PFSK-1 (cell line): ENCODE measurements at regions not wholly inside any gene's neighbourhood (a gene's known extent, or its start where the extent isn't known, plus 50 kb on each side); places are given as distances from the start of the nearest gene placed in this dataset.

ENCODE experiments used
- FOXP2 ChIP-seq: optimal IDR thresholded peaks from 2 replicates; pipeline ENCODE3; 2011; ENCODE audit warnings: borderline replicate concordance, control low read depth, inconsistent platforms; ENCODE audit not compliant: insufficient read depth; ENCODE audit errors: extremely low read length, extremely low read depth
- POLR2AphosphoS5 ChIP-seq: IDR thresholded peaks from 2 replicates; pipeline ENCODE4 v1.6.1; 2012; ENCODE audit warnings: low read depth, mild to moderate bottlenecking, control low read depth, low read length, moderate library complexity
- SIN3A ChIP-seq: IDR thresholded peaks from 2 replicates; pipeline ENCODE4 v1.6.1; 2012; ENCODE audit warnings: mild to moderate bottlenecking, low read length, moderate library complexity, borderline replicate concordance; ENCODE audit not compliant: insufficient read depth
- TAF1 ChIP-seq: IDR thresholded peaks from 2 replicates; pipeline ENCODE4 v1.6.1; 2012; ENCODE audit warnings: low read length, control low read depth, borderline replicate concordance; ENCODE audit not compliant: insufficient read depth
- TF ChIP-seq, protein P1 (sequence below), 2 experiments: IDR thresholded peaks; 2 replicates each; pipeline versions ENCODE4 v1.6.1 to v1.8.0; 2011 to 2012; ENCODE audit warnings: low read depth in 2 of 2, low read length in 2 of 2, control low read depth in 1 of 2, inconsistent platforms in 1 of 2, mild to moderate bottlenecking in 1 of 2, moderate library complexity in 1 of 2; ENCODE audit not compliant: insufficient read depth in 1 of 2

DNA sequence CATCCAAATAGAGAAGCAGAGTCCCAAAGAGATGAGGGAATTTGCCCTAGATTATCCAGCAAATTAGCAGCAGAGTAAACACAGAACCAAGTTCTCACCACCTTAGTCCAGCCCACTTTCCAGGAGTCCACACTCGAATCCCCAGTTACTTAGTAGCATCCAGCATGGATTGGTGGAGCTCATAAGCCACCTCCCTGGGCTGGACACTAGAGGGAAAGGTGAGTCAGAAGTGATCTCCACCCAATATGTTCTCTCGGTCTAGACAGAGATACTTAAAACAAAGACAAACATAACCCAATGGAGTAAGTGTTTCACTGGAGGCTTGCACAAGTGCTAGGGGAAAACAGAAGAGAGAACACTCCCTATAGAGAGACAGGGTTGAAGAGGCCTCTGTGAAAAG is 105.1 kb upstream of the CPEB2 start:
- TF ChIP-seq, protein P1, sequence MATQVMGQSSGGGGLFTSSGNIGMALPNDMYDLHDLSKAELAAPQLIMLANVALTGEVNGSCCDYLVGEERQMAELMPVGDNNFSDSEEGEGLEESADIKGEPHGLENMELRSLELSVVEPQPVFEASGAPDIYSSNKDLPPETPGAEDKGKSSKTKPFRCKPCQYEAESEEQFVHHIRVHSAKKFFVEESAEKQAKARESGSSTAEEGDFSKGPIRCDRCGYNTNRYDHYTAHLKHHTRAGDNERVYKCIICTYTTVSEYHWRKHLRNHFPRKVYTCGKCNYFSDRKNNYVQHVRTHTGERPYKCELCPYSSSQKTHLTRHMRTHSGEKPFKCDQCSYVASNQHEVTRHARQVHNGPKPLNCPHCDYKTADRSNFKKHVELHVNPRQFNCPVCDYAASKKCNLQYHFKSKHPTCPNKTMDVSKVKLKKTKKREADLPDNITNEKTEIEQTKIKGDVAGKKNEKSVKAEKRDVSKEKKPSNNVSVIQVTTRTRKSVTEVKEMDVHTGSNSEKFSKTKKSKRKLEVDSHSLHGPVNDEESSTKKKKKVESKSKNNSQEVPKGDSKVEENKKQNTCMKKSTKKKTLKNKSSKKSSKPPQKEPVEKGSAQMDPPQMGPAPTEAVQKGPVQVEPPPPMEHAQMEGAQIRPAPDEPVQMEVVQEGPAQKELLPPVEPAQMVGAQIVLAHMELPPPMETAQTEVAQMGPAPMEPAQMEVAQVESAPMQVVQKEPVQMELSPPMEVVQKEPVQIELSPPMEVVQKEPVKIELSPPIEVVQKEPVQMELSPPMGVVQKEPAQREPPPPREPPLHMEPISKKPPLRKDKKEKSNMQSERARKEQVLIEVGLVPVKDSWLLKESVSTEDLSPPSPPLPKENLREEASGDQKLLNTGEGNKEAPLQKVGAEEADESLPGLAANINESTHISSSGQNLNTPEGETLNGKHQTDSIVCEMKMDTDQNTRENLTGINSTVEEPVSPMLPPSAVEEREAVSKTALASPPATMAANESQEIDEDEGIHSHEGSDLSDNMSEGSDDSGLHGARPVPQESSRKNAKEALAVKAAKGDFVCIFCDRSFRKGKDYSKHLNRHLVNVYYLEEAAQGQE (IDR thresholded peaks at IDR 0.05; ENCODE audit: insufficient read depth in 1 of 2, low read depth in 2 of 2, low read length in 2 of 2), result no peak
- no peak for TF ChIP-seq FOXP2
- no peak for TF ChIP-seq POLR2AphosphoS5
- TF ChIP-seq SIN3A, result no peak
- TF ChIP-seq TAF1, result no peak

DNA sequence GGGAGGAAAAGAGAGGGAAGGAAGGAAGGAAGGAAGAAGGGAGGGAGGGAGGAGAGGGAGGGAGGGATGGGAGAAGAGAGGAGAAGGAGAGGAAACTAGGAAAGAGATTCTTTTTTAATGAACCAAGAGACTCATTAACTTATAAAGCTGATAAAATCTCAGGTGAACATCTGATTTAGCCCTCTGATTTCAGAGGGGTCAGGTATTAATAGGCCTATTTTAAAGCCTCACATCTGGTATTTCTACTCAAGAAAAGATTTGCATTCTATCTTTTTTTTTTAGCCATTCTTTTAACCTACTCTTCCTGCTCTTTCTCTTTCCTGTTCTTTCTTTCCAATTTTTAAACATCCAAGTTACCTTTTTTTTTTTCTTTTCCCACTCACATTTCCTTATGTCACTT is 103.3 kb upstream of the CPEB2 start:
- no peak for TF ChIP-seq POLR2AphosphoS5
- TF ChIP-seq FOXP2, result no peak
- TF ChIP-seq SIN3A, result no peak
- TF ChIP-seq, protein P1 (IDR thresholded peaks at IDR 0.05; ENCODE audit: insufficient read depth in 1 of 2, low read depth in 2 of 2, low read length in 2 of 2), result no peak
- no peak for TF ChIP-seq TAF1

DNA sequence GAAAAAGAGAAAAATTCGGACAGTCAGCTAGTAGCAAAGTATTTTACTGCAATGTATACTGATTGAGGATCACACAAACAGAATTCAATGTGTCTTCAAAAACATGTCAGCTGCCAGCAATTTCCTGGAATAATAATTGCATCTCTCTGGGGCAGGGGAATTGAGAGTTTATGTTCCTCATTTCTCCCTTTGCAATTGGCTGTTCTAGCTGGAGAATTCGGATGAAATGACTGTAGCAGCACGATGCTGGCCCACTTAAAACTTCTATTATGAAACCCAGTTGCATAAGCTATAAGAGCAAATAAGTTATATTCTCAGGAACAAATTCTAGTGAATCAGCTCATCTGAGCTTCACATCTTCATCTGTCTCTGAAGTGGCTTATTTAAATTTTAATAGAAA is 99.9 kb upstream of the CPEB2 start:
- TF ChIP-seq FOXP2 (no peak), POLR2AphosphoS5 (no peak), TAF1 (no peak)

DNA sequence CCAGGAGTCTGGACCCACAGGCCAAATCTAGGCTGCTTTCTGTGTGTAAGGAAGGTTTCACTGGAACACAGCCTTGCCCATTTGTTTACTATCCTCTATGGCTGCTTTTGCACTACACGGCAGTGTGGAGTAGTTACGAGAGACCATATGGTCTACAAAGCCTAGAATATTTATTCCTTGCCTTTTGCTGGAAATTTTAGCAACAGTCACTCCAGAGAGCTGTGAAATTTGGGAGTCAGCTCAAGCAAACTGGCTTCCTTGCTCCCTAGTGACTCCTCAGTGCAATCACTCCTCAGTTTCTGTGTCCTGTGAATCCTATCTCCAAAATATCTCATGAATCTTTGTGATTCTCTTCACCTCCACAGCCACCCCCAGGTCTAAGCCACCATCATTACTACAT is 99.0 kb upstream of the CPEB2 start:
- TF ChIP-seq POLR2AphosphoS5 (no peak), SIN3A (no peak)

DNA sequence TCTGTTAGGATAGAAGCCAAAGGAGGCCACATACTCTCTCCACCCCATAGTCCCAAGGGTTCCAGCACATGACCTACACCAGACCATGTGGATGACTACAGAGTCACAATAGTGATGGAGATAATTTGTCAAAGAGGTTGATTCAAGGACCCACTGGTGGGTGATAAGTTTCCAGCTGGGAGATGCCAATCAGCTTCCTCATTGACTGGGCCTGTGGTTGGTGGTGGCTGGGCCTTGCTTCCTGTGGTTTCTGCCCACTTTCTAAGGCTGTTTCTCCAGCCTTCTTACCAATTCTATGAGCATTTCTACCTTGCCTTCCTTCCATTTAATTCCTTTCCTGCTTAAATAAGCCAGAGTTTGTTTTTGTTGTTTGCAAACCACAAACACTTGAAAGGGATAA is 95.5 kb upstream of the CPEB2 start:
- TF ChIP-seq TAF1, result no peak
- TF ChIP-seq SIN3A, result no peak
- TF ChIP-seq, protein P1 (IDR thresholded peaks at IDR 0.05; ENCODE audit: insufficient read depth in 1 of 2, low read depth in 2 of 2, low read length in 2 of 2), result no peak
- TF ChIP-seq POLR2AphosphoS5, result no peak
- TF ChIP-seq FOXP2, result no peak

DNA sequence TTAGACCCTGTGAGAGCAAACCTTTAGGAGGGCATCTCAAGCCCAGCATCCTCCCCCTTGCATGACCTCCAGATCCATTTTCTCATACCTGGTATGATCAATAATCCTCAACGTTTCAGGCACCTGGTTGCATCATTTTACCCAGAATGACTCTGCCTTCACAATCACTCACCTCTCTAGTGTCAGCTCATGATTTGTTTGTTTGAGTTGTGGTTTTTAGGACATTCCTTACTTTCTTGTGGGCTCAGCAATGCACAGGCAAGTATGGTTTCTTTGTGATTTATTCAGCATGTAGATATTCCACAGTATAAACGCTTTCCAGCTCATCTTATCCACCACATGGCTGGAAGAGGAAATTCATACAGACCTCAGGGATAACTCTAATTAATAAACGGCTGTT is 93.6 kb upstream of the CPEB2 start:
- TF ChIP-seq, protein P1 (IDR thresholded peaks at IDR 0.05; ENCODE audit: insufficient read depth in 1 of 2, low read depth in 2 of 2, low read length in 2 of 2), result no peak
- TF ChIP-seq TAF1 (no peak), SIN3A (no peak), POLR2AphosphoS5 (no peak), FOXP2 (no peak)
